ENCODE measurements at regions not wholly inside any gene's neighbourhood (a gene's known extent, or its start where the extent isn't known, plus 50 kb on each side); places are given as distances from the start of the nearest gene placed in this dataset.
"Not testable (repeated sequence)": the region's sequence is repeated elsewhere in the genome, so short reads cannot be mapped to it uniquely, and the experiment has no call there.

- no peaks in the 10 kb centered on the region for H3K4me1 ChIP-seq (ENCODE audit: control insufficient read depth, insufficient read depth, low read length, poor library complexity, severe bottlenecking)
- no peaks in the 10 kb centered on the region for H3K9me3 ChIP-seq (ENCODE audit: control insufficient read depth in 2 of 2, low read length in 2 of 2)
- no peak overlapping the region for H3K4me3 Mint-ChIP-seq
- H3K4me1 Mint-ChIP-seq, result no peaks in the 10 kb centered on the region
- no peaks in the 10 kb centered on the region for H3K36me3 Mint-ChIP-seq
- H3K27me3 ChIP-seq (ENCODE audit: control insufficient read depth, insufficient read depth, low read length), result no peaks in the 10 kb centered on the region
- H3K9me3 Mint-ChIP-seq, result peaks cover 0 to 2% (median 0%) of the 10 kb centered on the region in 7 donors
- no peaks in the 10 kb centered on the region for H3K27me3 Mint-ChIP-seq
- H3K36me3 ChIP-seq (ENCODE audit: control insufficient read depth, insufficient read depth, low read length), result no peaks in the 10 kb centered on the region
- ATAC-seq (ENCODE audit: low read depth in 2 of 2) (no peak), DNase-seq (no peak)
- no peak overlapping the region for H3K4me3 ChIP-seq (ENCODE audit: low read depth, low read length)
- H3K27ac ChIP-seq (ENCODE audit: insufficient read depth, low read length, poor library complexity, severe bottlenecking), result no peak overlapping the region
- H3K27ac Mint-ChIP-seq, result no peak overlapping the region
Measured at GRCh38 chr19:31470952-31471351, 121.7 kb upstream of the TSHZ3 start.

- Mint-ChIP-seq H3K9me3 (peaks cover 0 to 10% (median 0%) of the 10 kb centered on the region in 7 donors), H3K27me3 (no peaks in the 10 kb centered on the region), H3K4me1 (no peaks in the 10 kb centered on the region), H3K4me3 (no peak overlapping the region), H3K27ac (no peak overlapping the region), H3K36me3 (no peaks in the 10 kb centered on the region)
- DNase-seq (no peak), ATAC-seq (ENCODE audit: low read depth in 2 of 2) (no peak)
- no peaks in the 10 kb centered on the region for H3K27me3 ChIP-seq (ENCODE audit: control insufficient read depth, insufficient read depth, low read length)
- no peaks in the 10 kb centered on the region for H3K36me3 ChIP-seq (ENCODE audit: control insufficient read depth, insufficient read depth, low read length)
- no peak overlapping the region for H3K4me3 ChIP-seq (ENCODE audit: low read depth, low read length)
- no peak overlapping the region for H3K27ac ChIP-seq (ENCODE audit: insufficient read depth, low read length, poor library complexity, severe bottlenecking)
- H3K4me1 ChIP-seq (ENCODE audit: control insufficient read depth, insufficient read depth, low read length, poor library complexity, severe bottlenecking), result no peaks in the 10 kb centered on the region
- H3K9me3 ChIP-seq (ENCODE audit: control insufficient read depth in 2 of 2, low read length in 2 of 2), result no peaks in the 10 kb centered on the region
Measured at GRCh38 chr19:31478241-31478640, 129.0 kb upstream of the TSHZ3 start.

GRCh38 chr19:31483226-31483857 lies 134.1 kb upstream of the TSHZ3 start:
- H3K9me3 Mint-ChIP-seq, result peaks cover 2 to 11% (median 6%) of the 10 kb centered on the region in 7 donors
- no peak overlapping the region for H3K4me3 ChIP-seq (ENCODE audit: low read depth, low read length)
- no peaks in the 10 kb centered on the region for H3K9me3 ChIP-seq (ENCODE audit: control insufficient read depth in 2 of 2, low read length in 2 of 2)
- no peaks in the 10 kb centered on the region for H3K36me3 Mint-ChIP-seq
- no peaks in the 10 kb centered on the region for H3K36me3 ChIP-seq (ENCODE audit: control insufficient read depth, insufficient read depth, low read length)
- no peaks in the 10 kb centered on the region for H3K27me3 ChIP-seq (ENCODE audit: control insufficient read depth, insufficient read depth, low read length)
- no peak for ATAC-seq (ENCODE audit: low read depth in 2 of 2)
- no peak overlapping the region for H3K27ac Mint-ChIP-seq
- H3K27ac ChIP-seq (ENCODE audit: insufficient read depth, low read length, poor library complexity, severe bottlenecking), result no peak overlapping the region
- no peaks in the 10 kb centered on the region for H3K27me3 Mint-ChIP-seq
- DNase-seq, result no peak
- H3K4me1 Mint-ChIP-seq, result no peaks in the 10 kb centered on the region
- no peak overlapping the region for H3K4me3 Mint-ChIP-seq
- no peaks in the 10 kb centered on the region for H3K4me1 ChIP-seq (ENCODE audit: control insufficient read depth, insufficient read depth, low read length, poor library complexity, severe bottlenecking)

- ATAC-seq (ENCODE audit: low read depth in 2 of 2); H3K9me3 ChIP-seq (ENCODE audit: control insufficient read depth in 2 of 2, low read length in 2 of 2); H3K4me1 Mint-ChIP-seq; DNase-seq; H3K27me3 Mint-ChIP-seq; H3K27ac ChIP-seq (ENCODE audit: insufficient read depth, low read length, poor library complexity, severe bottlenecking); H3K36me3 ChIP-seq (ENCODE audit: control insufficient read depth, insufficient read depth, low read length); H3K4me1 ChIP-seq (ENCODE audit: control insufficient read depth, insufficient read depth, low read length, poor library complexity, severe bottlenecking); H3K27ac Mint-ChIP-seq; H3K36me3 Mint-ChIP-seq; H3K4me3 ChIP-seq (ENCODE audit: low read depth, low read length); H3K27me3 ChIP-seq (ENCODE audit: control insufficient read depth, insufficient read depth, low read length); H3K4me3 Mint-ChIP-seq: not testable (repeated sequence)
- H3K9me3 Mint-ChIP-seq, result peaks cover 2 to 11% (median 8%) of the 10 kb centered on the region in 7 donors
Measured at GRCh38 chr19:31484858-31485410, 135.7 kb upstream of the TSHZ3 start.

- no peak for ATAC-seq (ENCODE audit: low read depth in 2 of 2)
- Histone ChIP-seq H3K4me3 (ENCODE audit: low read depth, low read length) (no peak overlapping the region), H3K27ac (ENCODE audit: insufficient read depth, low read length, poor library complexity, severe bottlenecking) (no peak overlapping the region), H3K4me1 (ENCODE audit: control insufficient read depth, insufficient read depth, low read length, poor library complexity, severe bottlenecking) (no peaks in the 10 kb centered on the region), H3K36me3 (ENCODE audit: control insufficient read depth, insufficient read depth, low read length) (no peaks in the 10 kb centered on the region), H3K9me3 (ENCODE audit: control insufficient read depth in 2 of 2, low read length in 2 of 2) (no peaks in the 10 kb centered on the region), H3K27me3 (ENCODE audit: control insufficient read depth, insufficient read depth, low read length) (no peaks in the 10 kb centered on the region)
- no peaks in the 10 kb centered on the region for H3K36me3 Mint-ChIP-seq
- no peak overlapping the region for H3K4me3 Mint-ChIP-seq
- H3K9me3 Mint-ChIP-seq, result peaks cover 2 to 11% (median 8%) of the 10 kb centered on the region in 7 donors
- DNase-seq, result no peak
- H3K4me1 Mint-ChIP-seq, result no peaks in the 10 kb centered on the region
- H3K27me3 Mint-ChIP-seq, result no peaks in the 10 kb centered on the region
- H3K27ac Mint-ChIP-seq, result no peak overlapping the region
Measured at GRCh38 chr19:31485472-31485871, 136.2 kb upstream of the TSHZ3 start.

- Histone ChIP-seq H3K27ac (ENCODE audit: insufficient read depth, low read length, poor library complexity, severe bottlenecking) (no peak overlapping the region), H3K4me3 (ENCODE audit: low read depth, low read length) (no peak overlapping the region), H3K27me3 (ENCODE audit: control insufficient read depth, insufficient read depth, low read length) (no peaks in the 10 kb centered on the region), H3K9me3 (ENCODE audit: control insufficient read depth in 2 of 2, low read length in 2 of 2) (no peaks in the 10 kb centered on the region), H3K4me1 (ENCODE audit: control insufficient read depth, insufficient read depth, low read length, poor library complexity, severe bottlenecking) (no peaks in the 10 kb centered on the region), H3K36me3 (ENCODE audit: control insufficient read depth, insufficient read depth, low read length) (no peaks in the 10 kb centered on the region)
- H3K9me3 Mint-ChIP-seq, result peaks cover 0 to 9% (median 2%) of the 10 kb centered on the region in 7 donors
- H3K4me1 Mint-ChIP-seq, result no peaks in the 10 kb centered on the region
- H3K36me3 Mint-ChIP-seq, result no peaks in the 10 kb centered on the region
- peaks cover 5% of the 10 kb centered on the region for H3K27me3 Mint-ChIP-seq
- H3K4me3 Mint-ChIP-seq, result no peak overlapping the region
- DNase-seq (no peak), ATAC-seq (ENCODE audit: low read depth in 2 of 2) (no peak)
- H3K27ac Mint-ChIP-seq, result no peak overlapping the region
Measured at GRCh38 chr19:31491242-31491641, 142.0 kb upstream of the TSHZ3 start.

GRCh38 chr19:31492050-31492449 lies 142.8 kb upstream of the TSHZ3 start:
- no peak overlapping the region for H3K27ac ChIP-seq (ENCODE audit: insufficient read depth, low read length, poor library complexity, severe bottlenecking)
- H3K4me1 ChIP-seq (ENCODE audit: control insufficient read depth, insufficient read depth, low read length, poor library complexity, severe bottlenecking), result no peaks in the 10 kb centered on the region
- Mint-ChIP-seq H3K27me3 (peaks cover 5% of the 10 kb centered on the region), H3K36me3 (no peaks in the 10 kb centered on the region), H3K4me1 (no peaks in the 10 kb centered on the region), H3K4me3 (no peak overlapping the region), H3K27ac (no peak overlapping the region), H3K9me3 (peaks cover 0 to 9% (median 0%) of the 10 kb centered on the region in 7 donors)
- H3K27me3 ChIP-seq (ENCODE audit: control insufficient read depth, insufficient read depth, low read length), result no peaks in the 10 kb centered on the region
- no peak overlapping the region for H3K4me3 ChIP-seq (ENCODE audit: low read depth, low read length)
- no peaks in the 10 kb centered on the region for H3K9me3 ChIP-seq (ENCODE audit: control insufficient read depth in 2 of 2, low read length in 2 of 2)
- no peak for ATAC-seq (ENCODE audit: low read depth in 2 of 2)
- no peak for DNase-seq
- no peaks in the 10 kb centered on the region for H3K36me3 ChIP-seq (ENCODE audit: control insufficient read depth, insufficient read depth, low read length)

- DNase-seq (no peak), ATAC-seq (ENCODE audit: low read depth in 2 of 2) (no peak)
- Histone ChIP-seq H3K36me3 (ENCODE audit: control insufficient read depth, insufficient read depth, low read length) (no peaks in the 10 kb centered on the region), H3K4me1 (ENCODE audit: control insufficient read depth, insufficient read depth, low read length, poor library complexity, severe bottlenecking) (no peaks in the 10 kb centered on the region), H3K4me3 (ENCODE audit: low read depth, low read length) (no peak overlapping the region), H3K9me3 (ENCODE audit: control insufficient read depth in 2 of 2, low read length in 2 of 2) (no peaks in the 10 kb centered on the region), H3K27me3 (ENCODE audit: control insufficient read depth, insufficient read depth, low read length) (no peaks in the 10 kb centered on the region), H3K27ac (ENCODE audit: insufficient read depth, low read length, poor library complexity, severe bottlenecking) (no peak overlapping the region)
- Mint-ChIP-seq H3K9me3 (peaks cover 0 to 7% (median 0%) of the 10 kb centered on the region in 7 donors), H3K4me3 (no peak overlapping the region), H3K36me3 (no peaks in the 10 kb centered on the region), H3K27ac (no peak overlapping the region), H3K4me1 (no peaks in the 10 kb centered on the region), H3K27me3 (peaks cover 12% of the 10 kb centered on the region)
Measured at GRCh38 chr19:31496076-31496475, 146.8 kb upstream of the TSHZ3 start.

All from CD4-positive, CD25-positive, alpha-beta regulatory T cell (primary cell).